Skeletal muscle tissue (tissue), 3 donors: ENCODE measurements at regions not wholly inside any gene's neighbourhood (a gene's known extent, or its start where the extent isn't known, plus 50 kb on each side); places are given as distances from the start of the nearest gene placed in this dataset.

Experiments used
- H3K27ac ChIP-seq: one replicate; pipeline ENCODE4 v1.7.0; 2013; ENCODE audit warnings: mild to moderate bottlenecking, low read depth, low read length, inconsistent platforms
- H3K27me3 ChIP-seq, 3 donors: one replicate each; pipeline ENCODE4 v1.7.0; 2013; ENCODE audit warnings: low read length in 3 of 3; ENCODE audit not compliant: control insufficient read depth in 3 of 3, insufficient read depth in 3 of 3
- H3K36me3 ChIP-seq, 3 donors: one replicate each; pipeline ENCODE4 v1.7.0; 2013; ENCODE audit warnings: low read length in 3 of 3; ENCODE audit not compliant: control insufficient read depth in 3 of 3, insufficient read depth in 3 of 3
- H3K4me1 ChIP-seq, 3 donors: one replicate each; pipeline ENCODE4 v1.7.0; 2013; ENCODE audit warnings: low read length in 3 of 3, mild to moderate bottlenecking in 3 of 3; ENCODE audit not compliant: control insufficient read depth in 3 of 3, insufficient read depth in 3 of 3
- H3K4me3 ChIP-seq, 3 donors: one replicate each; pipeline ENCODE4 v1.7.0; 2013; ENCODE audit warnings: low read length in 3 of 3
- H3K9ac ChIP-seq, 3 donors: one replicate each; pipeline ENCODE4 v1.7.0; 2013; ENCODE audit warnings: low read length in 3 of 3, mild to moderate bottlenecking in 3 of 3, moderate library complexity in 2 of 3, low read depth in 1 of 3
- H3K9me3 ChIP-seq, 3 donors: one replicate each; pipeline ENCODE4 v1.7.0; 2013; ENCODE audit warnings: low read length in 3 of 3; ENCODE audit not compliant: control insufficient read depth in 3 of 3
- donor health status: Osteomylitis.

DNA sequence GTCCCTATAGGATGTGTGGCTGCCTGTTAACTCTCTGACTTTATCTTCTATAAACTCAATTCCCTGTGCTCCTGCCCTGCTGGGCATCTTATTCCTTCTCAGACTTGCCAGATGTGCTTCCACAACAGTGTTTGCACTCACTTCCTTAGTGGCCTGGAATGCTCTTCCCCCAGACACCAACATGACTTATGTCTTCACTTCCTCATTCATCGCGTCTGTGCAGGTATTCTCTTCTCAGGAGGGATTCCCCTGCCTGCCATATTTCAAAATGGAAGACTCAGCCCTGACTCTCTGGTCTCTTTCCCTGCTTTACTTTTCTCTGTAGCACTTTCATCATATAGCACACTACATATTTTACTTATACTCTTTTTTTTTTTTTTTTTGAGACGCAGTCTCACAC is 344.0 kb downstream of the CENPC start:
- no peak overlapping the region for H3K27ac ChIP-seq
- H3K9me3 ChIP-seq, result no peaks in the 10 kb centered on the region
- H3K9ac ChIP-seq, result no peak overlapping the region
- H3K36me3 ChIP-seq, result no peaks in the 10 kb centered on the region
- no peaks in the 10 kb centered on the region for H3K27me3 ChIP-seq
- no peaks in the 10 kb centered on the region for H3K4me1 ChIP-seq
- no peak overlapping the region for H3K4me3 ChIP-seq

DNA sequence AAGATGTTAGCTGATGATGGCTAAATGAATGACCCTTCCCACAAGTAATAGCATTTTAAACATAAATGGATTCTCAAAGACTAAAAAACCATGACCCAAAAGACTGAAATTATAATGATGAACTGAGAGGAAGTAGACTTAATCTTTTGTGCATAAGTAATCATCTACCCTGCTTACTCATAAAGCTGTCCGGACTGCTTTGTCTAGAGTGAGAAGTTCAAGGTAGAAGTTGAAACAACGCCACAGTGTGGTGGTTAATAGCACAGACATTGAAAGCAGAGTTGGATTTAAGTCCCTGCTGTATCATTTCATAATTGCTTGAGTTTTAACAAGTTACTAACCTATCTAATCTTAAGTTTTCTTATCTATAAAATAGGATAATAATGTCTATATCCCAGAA is 346.6 kb downstream of the CENPC start:
- H3K9ac ChIP-seq, result no peak overlapping the region
- no peaks in the 10 kb centered on the region for H3K27me3 ChIP-seq
- H3K36me3 ChIP-seq, result no peaks in the 10 kb centered on the region
- H3K9me3 ChIP-seq, result no peaks in the 10 kb centered on the region
- H3K27ac ChIP-seq, result no peak overlapping the region
- no peaks in the 10 kb centered on the region for H3K4me1 ChIP-seq
- H3K4me3 ChIP-seq, result no peak overlapping the region

DNA sequence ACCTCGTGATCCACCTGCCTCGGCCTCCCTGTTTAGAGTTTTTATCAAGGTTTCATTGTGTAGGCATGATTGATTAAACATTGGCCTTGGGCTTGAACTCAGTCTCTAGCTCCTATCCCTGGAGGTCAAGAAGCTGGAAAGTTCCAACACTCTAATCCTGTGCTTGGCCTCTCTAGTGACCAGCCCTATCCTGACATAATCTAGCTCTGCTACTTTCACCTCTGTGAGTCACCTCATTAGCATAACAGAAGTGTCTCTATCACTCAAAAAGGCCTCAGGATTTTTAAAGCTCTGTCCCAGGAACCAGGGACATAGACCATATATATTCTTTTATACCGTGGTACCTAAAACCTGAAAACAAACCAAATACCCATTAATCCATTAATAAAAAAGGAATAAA is 377.5 kb downstream of the CENPC start:
- no peaks in the 10 kb centered on the region for H3K27me3 ChIP-seq
- no peaks in the 10 kb centered on the region for H3K36me3 ChIP-seq
- no peaks in the 10 kb centered on the region for H3K9me3 ChIP-seq
- no peak overlapping the region for H3K27ac ChIP-seq
- no peak overlapping the region for H3K9ac ChIP-seq
- no peak overlapping the region for H3K4me3 ChIP-seq
- no peaks in the 10 kb centered on the region for H3K4me1 ChIP-seq

DNA sequence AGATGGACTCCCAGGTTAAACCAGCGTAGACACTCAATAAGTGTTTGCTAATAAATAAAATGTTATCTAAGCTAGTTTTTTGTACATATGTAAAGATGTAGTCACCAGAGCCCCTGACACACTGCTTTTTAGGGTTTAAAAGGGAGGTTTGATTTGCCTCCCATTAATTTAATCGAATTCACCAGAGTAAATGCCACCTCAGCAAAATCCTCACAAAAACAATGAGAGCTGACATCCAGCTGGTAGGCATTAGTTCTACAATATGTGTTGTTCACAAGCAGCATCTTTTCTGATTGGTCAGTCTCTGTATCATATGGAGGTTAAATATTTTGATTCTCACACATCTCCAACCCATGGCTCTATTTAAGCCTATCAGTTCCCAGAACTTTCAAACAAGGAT is 382.6 kb downstream of the CENPC start:
- no peaks in the 10 kb centered on the region for H3K4me1 ChIP-seq

DNA sequence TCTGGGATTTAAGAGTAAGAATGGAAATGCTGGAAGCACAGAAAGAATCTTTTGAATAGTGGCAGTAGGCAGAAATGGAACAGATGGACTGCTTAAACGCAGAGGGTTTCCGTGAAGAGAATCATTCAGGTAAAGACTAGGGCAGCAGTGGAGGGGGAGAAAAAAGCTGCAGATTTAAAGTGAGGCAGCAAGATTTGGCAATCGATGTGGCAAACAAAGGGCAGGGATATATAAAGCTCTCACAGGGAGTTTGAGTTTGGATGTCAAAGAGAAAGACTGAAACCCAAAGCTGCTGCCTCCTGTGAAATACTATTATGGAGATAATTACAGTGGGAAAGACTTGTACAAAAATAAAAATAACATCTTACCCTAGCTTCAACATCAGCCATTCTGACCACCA is 384.0 kb downstream of the CENPC start:
- no peaks in the 10 kb centered on the region for H3K27me3 ChIP-seq
- H3K4me3 ChIP-seq, result no peak overlapping the region
- H3K9ac ChIP-seq, result no peak overlapping the region
- no peaks in the 10 kb centered on the region for H3K4me1 ChIP-seq
- no peaks in the 10 kb centered on the region for H3K9me3 ChIP-seq
- H3K36me3 ChIP-seq, result no peaks in the 10 kb centered on the region
- no peak overlapping the region for H3K27ac ChIP-seq

More for the DNA sequence above, 382.6 kb downstream of the CENPC start:
- H3K9me3 ChIP-seq, result no peaks in the 10 kb centered on the region
- no peak overlapping the region for H3K27ac ChIP-seq
- H3K4me3 ChIP-seq, result no peak overlapping the region
- no peaks in the 10 kb centered on the region for H3K27me3 ChIP-seq
- no peaks in the 10 kb centered on the region for H3K36me3 ChIP-seq
- no peak overlapping the region for H3K9ac ChIP-seq

DNA sequence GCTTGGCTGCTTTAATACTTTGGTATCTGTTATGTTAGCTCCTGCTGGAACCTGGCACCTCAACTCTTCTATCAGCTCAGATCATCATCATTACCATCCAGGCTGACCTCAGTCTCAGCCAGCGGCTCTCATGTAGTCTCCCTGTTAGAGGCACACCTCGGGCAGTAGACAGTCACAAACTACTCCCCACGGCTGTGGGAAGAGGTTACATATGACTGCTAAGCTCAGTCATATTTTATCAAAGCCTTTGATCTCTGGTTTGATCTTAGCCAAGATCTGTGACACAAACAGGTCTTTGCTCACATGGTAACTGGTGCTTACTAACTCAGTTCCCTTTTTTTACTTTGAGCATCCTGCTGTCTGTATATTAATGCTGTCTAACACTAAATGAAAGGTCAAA is 384.9 kb downstream of the CENPC start:
- Histone ChIP-seq H3K4me1 (no peaks in the 10 kb centered on the region), H3K27me3 (no peaks in the 10 kb centered on the region), H3K9ac (no peak overlapping the region), H3K27ac (no peak overlapping the region), H3K4me3 (no peak overlapping the region), H3K9me3 (no peaks in the 10 kb centered on the region), H3K36me3 (no peaks in the 10 kb centered on the region)

DNA sequence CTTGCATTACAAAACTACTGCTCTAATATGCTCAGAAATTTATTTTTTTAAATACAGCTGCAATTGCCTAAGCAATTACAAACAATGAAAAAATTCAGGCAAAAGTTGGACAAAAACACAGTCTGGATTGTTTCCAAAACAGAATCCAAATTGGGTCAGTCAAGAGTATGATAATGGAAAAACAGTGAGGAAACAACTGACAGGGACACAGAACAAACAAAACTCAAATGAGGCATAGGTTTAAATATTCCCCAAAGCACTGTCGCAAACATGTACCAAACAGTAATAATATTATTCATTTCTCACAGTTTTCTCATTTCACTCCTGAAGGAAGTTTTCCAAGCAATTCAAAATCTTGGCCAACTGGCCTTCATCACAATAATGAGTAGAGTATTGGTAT is 386.6 kb downstream of the CENPC start:
- Histone ChIP-seq H3K4me1 (no peaks in the 10 kb centered on the region), H3K36me3 (no peaks in the 10 kb centered on the region), H3K27me3 (no peaks in the 10 kb centered on the region), H3K9me3 (no peaks in the 10 kb centered on the region), H3K9ac (no peak overlapping the region), H3K4me3 (no peak overlapping the region), H3K27ac (no peak overlapping the region)

DNA sequence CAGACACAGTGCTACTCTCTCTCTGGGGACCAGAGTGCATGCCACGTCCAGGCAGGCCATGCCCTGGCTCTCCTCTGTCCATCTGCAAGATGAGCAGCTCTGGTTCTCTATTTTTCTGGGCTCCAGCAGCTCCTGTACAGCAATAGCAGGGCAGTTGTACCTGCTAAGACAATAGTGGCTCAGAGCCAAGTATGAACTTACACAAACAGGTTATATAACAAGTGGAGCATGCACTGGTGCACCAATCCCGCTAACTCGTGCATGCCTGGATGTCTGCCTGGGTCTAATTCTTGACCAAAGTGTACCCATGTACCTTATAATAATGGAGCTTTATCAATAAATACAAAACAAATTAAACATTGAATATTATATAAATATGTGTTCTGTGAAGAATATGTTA is 392.3 kb downstream of the CENPC start:
- Histone ChIP-seq H3K27ac (no peak overlapping the region), H3K27me3 (no peaks in the 10 kb centered on the region), H3K4me1 (no peaks in the 10 kb centered on the region), H3K9me3 (peaks cover 0 to under 1% (median 0%) of the 10 kb centered on the region in 3 donors), H3K9ac (no peak overlapping the region), H3K4me3 (no peak overlapping the region), H3K36me3 (no peaks in the 10 kb centered on the region)

DNA sequence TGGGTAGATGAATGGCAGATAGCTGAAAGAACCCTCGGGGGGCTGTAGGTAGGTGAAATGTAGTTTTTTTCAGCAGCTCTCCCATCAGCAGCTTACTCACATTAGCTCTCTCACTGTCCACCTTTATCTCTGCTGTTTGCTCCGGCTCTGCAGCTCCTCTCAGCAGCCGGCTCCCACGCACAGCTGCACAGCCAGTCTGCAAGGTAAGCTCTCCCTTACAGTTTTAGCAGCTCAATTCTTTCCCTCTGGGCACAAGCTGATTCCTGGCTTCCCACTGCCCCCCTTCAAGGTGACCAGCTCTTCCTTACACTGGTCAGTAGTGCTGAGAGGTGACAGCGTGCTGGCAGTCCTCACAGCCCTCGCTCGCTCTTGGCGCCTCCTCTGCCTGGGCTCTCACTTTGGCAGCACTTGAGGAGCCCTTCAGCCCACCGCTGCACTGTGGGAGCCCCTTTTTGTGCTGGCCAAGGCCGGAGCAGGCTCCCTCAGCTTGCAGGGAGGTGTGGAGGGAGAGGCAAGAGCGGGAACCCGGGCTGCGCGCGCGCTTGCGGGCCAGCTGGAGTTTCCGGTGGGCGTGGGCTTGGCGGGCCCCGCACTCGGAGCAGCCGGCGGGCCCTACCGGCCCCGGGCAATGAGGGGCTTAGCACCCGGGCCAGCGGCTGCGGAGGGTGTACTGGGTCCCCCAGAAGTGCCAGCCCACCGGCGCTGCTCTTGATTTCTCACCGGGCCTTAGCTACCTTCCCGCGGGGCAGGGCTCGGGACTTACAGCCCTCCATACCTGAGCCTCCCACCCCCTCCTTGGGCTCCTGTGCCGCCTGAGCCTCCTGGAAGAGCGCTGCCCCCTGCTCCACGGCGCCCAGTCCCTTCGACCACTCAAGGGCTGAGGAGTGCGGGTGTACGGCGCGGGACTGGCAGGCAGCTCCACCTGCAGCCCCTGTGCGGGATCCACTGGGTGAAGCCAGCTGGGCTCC is 393.6 kb downstream of the CENPC start:
- H3K4me1 ChIP-seq, result no peaks in the 10 kb centered on the region
- no peak overlapping the region for H3K4me3 ChIP-seq
- no peaks in the 10 kb centered on the region for H3K27me3 ChIP-seq
- no peak overlapping the region for H3K9ac ChIP-seq
- H3K27ac ChIP-seq, result no peak overlapping the region
- H3K9me3 ChIP-seq, result peaks cover 0 to 4% (median 0%) of the 10 kb centered on the region in 3 donors
- no peaks in the 10 kb centered on the region for H3K36me3 ChIP-seq

DNA sequence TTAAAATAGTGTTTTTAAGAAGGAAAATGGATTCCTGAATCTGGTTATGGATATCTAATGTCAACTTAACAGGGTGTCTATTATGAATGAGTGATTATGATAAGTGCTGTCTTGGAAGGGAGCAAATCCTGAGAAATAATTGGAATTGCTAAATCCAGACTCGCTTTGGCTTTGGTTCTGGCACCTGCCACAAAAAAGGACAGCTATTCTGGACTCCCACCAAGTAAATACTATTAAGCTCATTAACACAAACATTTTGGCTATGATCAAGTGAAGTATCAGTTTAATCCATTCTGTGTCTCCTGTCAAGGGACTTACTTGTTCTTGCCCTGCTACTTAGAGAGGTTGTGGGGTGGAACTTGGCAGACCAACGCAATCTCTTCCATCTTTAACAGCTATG is 403.7 kb downstream of the CENPC start:
- Histone ChIP-seq H3K27ac (no peak overlapping the region), H3K9me3 (no peaks in the 10 kb centered on the region), H3K4me1 (no peaks in the 10 kb centered on the region), H3K4me3 (no peak overlapping the region), H3K36me3 (no peaks in the 10 kb centered on the region), H3K9ac (no peak overlapping the region), H3K27me3 (no peaks in the 10 kb centered on the region)
